ENCODE measurements at regions not wholly inside any gene's neighbourhood (a gene's known extent, or its start where the extent isn't known, plus 50 kb on each side); places are given as distances from the start of the nearest gene placed in this dataset.

DNA sequence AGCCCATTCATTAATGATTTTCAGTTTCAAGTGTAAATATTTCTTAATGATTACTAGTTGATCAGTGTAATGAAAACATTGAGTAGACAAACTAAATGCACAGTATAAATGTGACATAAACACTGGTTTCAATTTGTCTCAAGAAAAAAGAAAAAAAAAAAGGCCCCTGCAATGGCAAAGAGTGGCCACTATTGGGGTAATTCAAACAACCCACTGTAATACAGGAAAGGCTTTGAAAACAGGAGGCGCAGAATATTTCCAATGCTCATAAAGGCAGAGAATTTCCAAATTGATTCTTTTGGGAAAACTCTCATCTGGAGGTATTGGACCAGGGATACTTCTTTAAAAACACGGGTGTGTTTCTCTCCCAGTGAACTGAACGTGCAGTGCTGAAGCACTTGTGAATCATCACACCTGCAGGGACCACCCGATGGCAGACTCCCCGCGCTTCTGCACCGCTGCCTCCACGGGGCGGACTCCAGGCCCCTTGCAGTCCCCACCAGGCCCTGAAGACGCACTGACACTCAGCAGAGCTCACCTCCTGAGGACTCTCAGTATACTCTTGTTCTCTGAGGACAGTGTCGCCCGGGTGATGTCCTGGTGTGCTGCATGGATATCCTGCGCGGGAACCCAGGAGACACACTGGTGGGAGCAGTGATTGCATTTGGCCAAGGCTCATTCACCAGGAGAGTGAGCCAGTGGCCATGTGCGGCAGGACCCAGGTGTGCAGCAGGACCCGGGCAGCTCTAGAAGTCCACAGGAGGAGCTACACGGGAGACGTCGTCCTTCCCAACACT lies 227.6 kb upstream of the IRX4 start:
- no peak overlapping the region for H3K27ac ChIP-seq
- TF ChIP-seq, protein P1, sequence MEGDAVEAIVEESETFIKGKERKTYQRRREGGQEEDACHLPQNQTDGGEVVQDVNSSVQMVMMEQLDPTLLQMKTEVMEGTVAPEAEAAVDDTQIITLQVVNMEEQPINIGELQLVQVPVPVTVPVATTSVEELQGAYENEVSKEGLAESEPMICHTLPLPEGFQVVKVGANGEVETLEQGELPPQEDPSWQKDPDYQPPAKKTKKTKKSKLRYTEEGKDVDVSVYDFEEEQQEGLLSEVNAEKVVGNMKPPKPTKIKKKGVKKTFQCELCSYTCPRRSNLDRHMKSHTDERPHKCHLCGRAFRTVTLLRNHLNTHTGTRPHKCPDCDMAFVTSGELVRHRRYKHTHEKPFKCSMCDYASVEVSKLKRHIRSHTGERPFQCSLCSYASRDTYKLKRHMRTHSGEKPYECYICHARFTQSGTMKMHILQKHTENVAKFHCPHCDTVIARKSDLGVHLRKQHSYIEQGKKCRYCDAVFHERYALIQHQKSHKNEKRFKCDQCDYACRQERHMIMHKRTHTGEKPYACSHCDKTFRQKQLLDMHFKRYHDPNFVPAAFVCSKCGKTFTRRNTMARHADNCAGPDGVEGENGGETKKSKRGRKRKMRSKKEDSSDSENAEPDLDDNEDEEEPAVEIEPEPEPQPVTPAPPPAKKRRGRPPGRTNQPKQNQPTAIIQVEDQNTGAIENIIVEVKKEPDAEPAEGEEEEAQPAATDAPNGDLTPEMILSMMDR (IDR thresholded peaks at IDR 0.05), result no peak
- H3K4me3 ChIP-seq, result no peak overlapping the region
- peaks cover 7% of the 10 kb centered on the region for H3K9me3 ChIP-seq
- DNase-seq (ENCODE audit: low spot score) (no peak), ATAC-seq (ENCODE audit: insufficient number of reproducible peaks, low FRiP score, low read depth) (no peak)
- no peaks in the 10 kb centered on the region for H3K4me1 ChIP-seq (ENCODE audit: control insufficient read depth in 1 of 2, low read depth in 2 of 2)
- H3K27me3 ChIP-seq (replicated peaks; ENCODE audit: insufficient read depth), result no peaks in the 10 kb centered on the region
- no peaks in the 10 kb centered on the region for H3K36me3 ChIP-seq

DNA sequence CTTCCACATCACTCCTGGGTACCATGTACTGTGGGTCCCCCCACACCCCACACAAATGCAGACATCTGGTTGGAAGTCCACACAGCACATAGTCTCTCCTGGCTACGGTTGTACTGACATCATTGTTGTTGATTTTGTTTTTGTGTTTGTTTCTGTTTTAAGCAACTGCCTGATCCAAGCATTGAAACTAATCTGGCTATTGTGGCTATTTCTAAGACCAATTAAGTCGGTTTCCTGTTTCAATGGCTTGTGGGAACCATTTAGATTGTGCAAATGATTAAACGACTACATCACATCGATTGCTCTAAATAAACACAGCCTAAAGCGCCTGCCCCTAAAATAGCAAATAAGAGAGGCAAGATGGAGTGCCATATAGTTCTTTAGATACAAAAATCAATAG lies 226.8 kb upstream of the IRX4 start:
- Histone ChIP-seq H3K9me3 (peaks cover 7% of the 10 kb centered on the region), H3K27me3 (replicated peaks; ENCODE audit: insufficient read depth) (no peaks in the 10 kb centered on the region), H3K4me3 (no peak overlapping the region), H3K4me1 (ENCODE audit: control insufficient read depth in 1 of 2, low read depth in 2 of 2) (no peaks in the 10 kb centered on the region), H3K27ac (no peak overlapping the region), H3K36me3 (no peaks in the 10 kb centered on the region)
- no peak for ATAC-seq (ENCODE audit: insufficient number of reproducible peaks, low FRiP score, low read depth)
- no peak for DNase-seq (ENCODE audit: low spot score)
- TF ChIP-seq, protein P1 (IDR thresholded peaks at IDR 0.05), result no peak

DNA sequence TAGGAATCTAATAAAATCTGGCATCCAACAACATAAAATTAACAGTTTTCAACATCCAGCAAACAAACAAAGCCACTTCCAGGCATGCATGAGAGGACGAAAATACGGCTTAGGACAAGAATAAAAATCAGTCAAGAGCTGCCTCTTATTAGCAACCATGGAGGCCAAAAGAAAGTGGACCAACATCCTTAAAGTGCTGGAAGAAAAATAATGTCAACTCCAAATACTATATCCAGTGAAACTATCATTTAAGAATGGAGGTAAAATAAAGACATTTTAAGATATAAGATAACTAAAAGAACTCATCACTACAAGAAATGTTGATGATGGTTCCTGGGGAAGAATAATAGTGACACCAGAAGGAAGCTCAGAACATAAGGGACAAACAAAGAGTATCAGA lies 224.0 kb upstream of the IRX4 start:
- no peaks in the 10 kb centered on the region for H3K36me3 ChIP-seq
- no peak for DNase-seq (ENCODE audit: low spot score)

DNA sequence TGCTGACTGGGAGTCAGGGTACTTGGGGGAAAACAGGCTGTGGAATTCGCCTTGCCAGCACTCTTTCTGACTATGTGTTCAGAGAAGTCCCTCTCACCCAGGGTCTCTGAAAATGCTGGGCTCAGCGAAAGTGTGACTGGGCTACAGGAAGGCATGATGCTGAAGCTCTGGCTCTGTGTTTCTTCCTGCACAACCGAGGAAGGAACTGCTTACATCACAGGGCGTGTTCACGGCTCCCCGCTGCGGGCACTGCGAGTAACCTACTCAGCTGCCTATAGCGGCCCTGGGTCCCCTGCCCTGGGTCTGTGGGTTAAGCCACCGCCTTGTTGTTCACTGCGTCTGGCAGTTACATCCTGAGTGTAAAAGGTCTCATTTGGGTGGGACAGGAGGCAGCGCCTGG lies 222.4 kb upstream of the IRX4 start:
- H3K4me3 ChIP-seq, result no peak overlapping the region
- no peaks in the 10 kb centered on the region for H3K27me3 ChIP-seq (replicated peaks; ENCODE audit: insufficient read depth)
- H3K4me1 ChIP-seq (ENCODE audit: control insufficient read depth in 1 of 2, low read depth in 2 of 2), result no peaks in the 10 kb centered on the region
- TF ChIP-seq, protein P1 (IDR thresholded peaks at IDR 0.05), result no peak
- H3K36me3 ChIP-seq, result no peaks in the 10 kb centered on the region
- no peak for DNase-seq (ENCODE audit: low spot score)
- ATAC-seq (ENCODE audit: insufficient number of reproducible peaks, low FRiP score, low read depth), result no peak
- no peak overlapping the region for H3K27ac ChIP-seq
- peaks cover 7% of the 10 kb centered on the region for H3K9me3 ChIP-seq

More for the DNA sequence above, 224.0 kb upstream of the IRX4 start:
- no peaks in the 10 kb centered on the region for H3K4me1 ChIP-seq (ENCODE audit: control insufficient read depth in 1 of 2, low read depth in 2 of 2)
- H3K27me3 ChIP-seq (replicated peaks; ENCODE audit: insufficient read depth), result no peaks in the 10 kb centered on the region
- H3K27ac ChIP-seq, result no peak overlapping the region
- peaks cover 7% of the 10 kb centered on the region for H3K9me3 ChIP-seq
- ATAC-seq (ENCODE audit: insufficient number of reproducible peaks, low FRiP score, low read depth), result no peak
- no peak overlapping the region for H3K4me3 ChIP-seq
- TF ChIP-seq, protein P1 (IDR thresholded peaks at IDR 0.05), result no peak

DNA sequence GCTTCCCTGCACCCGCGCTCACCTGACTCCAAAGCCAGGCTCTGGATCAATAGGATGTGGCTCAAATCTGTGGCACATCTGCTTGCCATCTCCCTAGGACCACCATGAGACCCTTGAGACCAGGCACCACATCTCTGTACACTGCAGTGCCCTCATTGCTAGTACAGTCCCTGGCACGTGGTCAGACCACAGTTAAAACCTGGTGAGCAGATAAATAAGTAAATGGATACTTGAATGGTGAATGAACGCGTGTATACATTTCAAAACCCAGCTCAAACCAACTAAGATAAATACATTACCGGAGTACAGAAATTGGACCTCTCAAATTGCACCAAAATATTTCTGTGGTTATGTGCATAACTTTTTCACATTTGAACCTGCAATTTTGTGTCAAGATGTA lies 221.2 kb upstream of the IRX4 start:
- Histone ChIP-seq H3K36me3 (no peaks in the 10 kb centered on the region), H3K4me1 (ENCODE audit: control insufficient read depth in 1 of 2, low read depth in 2 of 2) (no peaks in the 10 kb centered on the region), H3K27me3 (replicated peaks; ENCODE audit: insufficient read depth) (no peaks in the 10 kb centered on the region), H3K27ac (no peak overlapping the region), H3K9me3 (peaks cover 7% of the 10 kb centered on the region), H3K4me3 (no peak overlapping the region)
- TF ChIP-seq, protein P1 (IDR thresholded peaks at IDR 0.05), result no peak
- no peak for ATAC-seq (ENCODE audit: insufficient number of reproducible peaks, low FRiP score, low read depth)
- DNase-seq (ENCODE audit: low spot score), result no peak
